HEK293T (cell line): ENCODE measurements at regions not wholly inside any gene's neighbourhood (a gene's known extent, or its start where the extent isn't known, plus 50 kb on each side); places are given as distances from the start of the nearest gene placed in this dataset.

Experiments used
- ARNT ChIP-seq: fragments of 450-650 bp; IDR thresholded peaks from 2 replicates; pipeline ENCODE4 v1.6.1; 2017; ENCODE audit warnings: mild to moderate bottlenecking
- BHLHE40 ChIP-seq: fragments of 450-650 bp; IDR thresholded peaks from 2 replicates; pipeline ENCODE4 v1.6.1; 2016; ENCODE audit warnings: mild to moderate bottlenecking, moderate library complexity, borderline replicate concordance
- ELF4 ChIP-seq: fragments of 450-650 bp; IDR thresholded peaks from 2 replicates; pipeline ENCODE4 v1.6.1; 2017; ENCODE audit warnings: antibody characterized with exemption
- FOXA1 ChIP-seq: fragments of 450-650 bp; IDR thresholded peaks from 2 replicates; pipeline ENCODE4 v1.6.1; 2016; ENCODE audit warnings: mild to moderate bottlenecking
- FOXK2 ChIP-seq: fragments of 450-650 bp; IDR thresholded peaks from 2 replicates; pipeline ENCODE4 v1.6.1; 2016; ENCODE audit warnings: mild to moderate bottlenecking
- HDGF ChIP-seq: fragments of 450-650 bp; IDR thresholded peaks from 2 replicates; pipeline ENCODE4 v1.6.1; 2017; ENCODE audit warnings: antibody characterized with exemption, borderline replicate concordance
- NFRKB ChIP-seq: fragments of 450-650 bp; IDR thresholded peaks from 2 replicates; pipeline ENCODE4 v1.6.1; 2016; ENCODE audit warnings: mild to moderate bottlenecking, moderate library complexity
- PKNOX1 ChIP-seq: fragments of 450-650 bp; IDR thresholded peaks from 2 replicates; pipeline ENCODE4 v1.6.1; 2016
- SP1 ChIP-seq: fragments of 450-650 bp; IDR thresholded peaks from 2 replicates; pipeline ENCODE4 v1.6.1; 2017
- SUZ12 ChIP-seq: fragments of 450-650 bp; IDR thresholded peaks from 2 replicates; pipeline ENCODE4 v1.6.1; 2016; ENCODE audit warnings: mild to moderate bottlenecking

- TF ChIP-seq HDGF (no peak), FOXA1 (no peak), PKNOX1 (no peak), FOXK2 (no peak), ELF4 (no peak), NFRKB (no peak), SP1 (no peak), SUZ12 (no peak), ARNT (no peak), BHLHE40 (no peak)
These were observed 258.8 kb upstream of the ASIC2 start for GRCh38 chr17:33551911-33552310.
